ENCODE measurements at regions not wholly inside any gene's neighbourhood (a gene's known extent, or its start where the extent isn't known, plus 50 kb on each side); places are given as distances from the start of the nearest gene placed in this dataset.

DNA sequence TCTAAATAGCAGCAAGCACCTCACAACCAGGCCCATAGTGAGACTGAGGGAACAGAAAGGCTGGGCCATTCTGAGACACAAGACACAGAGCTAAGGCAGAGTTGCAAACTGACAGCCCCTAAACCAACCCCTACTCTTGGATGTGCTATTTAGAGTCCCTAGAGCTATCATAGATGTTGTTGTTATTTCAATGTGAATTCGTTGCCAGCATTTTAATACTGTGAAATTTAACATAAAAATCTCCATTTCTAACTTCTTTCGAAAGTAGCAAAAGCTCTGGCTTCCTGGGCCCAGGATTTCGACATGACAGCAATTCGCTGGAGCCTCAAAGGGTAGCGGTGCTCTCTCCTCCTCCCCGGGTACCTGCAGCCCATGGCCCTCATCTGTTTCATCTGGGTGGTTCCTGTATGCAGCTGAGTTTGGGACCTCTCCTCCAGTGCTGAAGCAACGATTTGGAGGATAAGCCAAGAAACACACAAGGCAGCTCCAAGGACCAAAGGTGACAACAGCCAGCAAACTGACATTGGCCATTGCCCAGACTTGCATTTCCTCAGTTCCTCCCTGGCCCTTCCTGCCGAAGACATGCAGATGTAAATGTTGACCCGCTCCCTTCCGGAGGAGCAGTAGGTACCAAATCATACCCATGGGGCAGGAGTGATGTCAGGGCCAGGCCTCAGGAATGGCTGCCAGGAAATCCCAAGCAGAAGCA, 254.4 kb upstream of the NCKAP5 start:
- POLR2A ChIA-PET: no interaction called here
- DNase-seq (ENCODE audit: low read depth, low spot score): no peak
- peaks cover 10 to 18% of the 10 kb centered on the region in 2 experiments; a peak in 3 of 4 replicates for H3K4me1 ChIP-seq (ENCODE audit: control insufficient read depth in 1 of 2, insufficient read depth in 2 of 2, low read length in 2 of 2)
- intact Hi-C loops (cut with micrococcal nuclease): no loop called here
- no TSS peak for BruUV-seq (replicated peaks)
- no peaks in the 10 kb centered on the region for H3K36me3 ChIP-seq (ENCODE audit: control insufficient read depth in 1 of 2, insufficient read depth in 2 of 2, low read length in 2 of 2)
- H2AFZ ChIP-seq (ENCODE audit: low read depth, low read length, poor library complexity, severe bottlenecking): no peak overlapping the region
- H3K79me2 ChIP-seq (ENCODE audit: insufficient read depth, low read length): no peaks in the 10 kb centered on the region
- H3K27ac ChIP-seq (ENCODE audit: low read depth, low read length): no peak overlapping the region
- no peak overlapping the region for H3K4me2 ChIP-seq (ENCODE audit: low read length)
- CTCF ChIA-PET: interaction anchor here (1.0 kb wide), 1 partner anchor 21 kb away, joined by 3 read pairs; no protein-coding TSS in a partner anchor
- no peaks in the 10 kb centered on the region for H3K9me3 ChIP-seq (ENCODE audit: control insufficient read depth in 1 of 2, insufficient read depth in 1 of 2, low read depth in 1 of 2, low read length in 2 of 2)
- TF ChIP-seq SP1 (IDR thresholded peaks at IDR 0.05; ENCODE audit: low read depth) (no peak), ELF1 (IDR thresholded peaks at IDR 0.05; ENCODE audit: borderline replicate concordance, low read depth) (no peak), POLR2A (IDR thresholded peaks at IDR 0.05; ENCODE audit: borderline replicate concordance, extremely low read depth, insufficient read depth, insufficient read length) (no peak), EGR1 (IDR thresholded peaks at IDR 0.05; ENCODE audit: low read depth) (no peak), EZH2phosphoT487 (IDR thresholded peaks at IDR 0.05; ENCODE audit: borderline replicate concordance) (no peak), FOSL1 (IDR thresholded peaks at IDR 0.05; ENCODE audit: low read depth) (no peak), TCF7L2 (IDR thresholded peaks at IDR 0.05; ENCODE audit: borderline replicate concordance, extremely low read depth, insufficient read depth, insufficient read length) (no peak), ZNF274 (IDR thresholded peaks at IDR 0.05; ENCODE audit: low read depth, low read length) (no peak), SRF (IDR thresholded peaks at IDR 0.05; ENCODE audit: low read depth) (no peak), JUND (IDR thresholded peaks at IDR 0.05) (no peak), SIN3A (IDR thresholded peaks at IDR 0.05; ENCODE audit: low read depth) (no peak), ZFX (IDR thresholded peaks at IDR 0.05) (no peak)
- TF ChIP-seq, protein P1, sequence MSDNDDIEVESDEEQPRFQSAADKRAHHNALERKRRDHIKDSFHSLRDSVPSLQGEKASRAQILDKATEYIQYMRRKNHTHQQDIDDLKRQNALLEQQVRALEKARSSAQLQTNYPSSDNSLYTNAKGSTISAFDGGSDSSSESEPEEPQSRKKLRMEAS (IDR thresholded peaks at IDR 0.05): no peak
- TF ChIP-seq, protein P2, sequence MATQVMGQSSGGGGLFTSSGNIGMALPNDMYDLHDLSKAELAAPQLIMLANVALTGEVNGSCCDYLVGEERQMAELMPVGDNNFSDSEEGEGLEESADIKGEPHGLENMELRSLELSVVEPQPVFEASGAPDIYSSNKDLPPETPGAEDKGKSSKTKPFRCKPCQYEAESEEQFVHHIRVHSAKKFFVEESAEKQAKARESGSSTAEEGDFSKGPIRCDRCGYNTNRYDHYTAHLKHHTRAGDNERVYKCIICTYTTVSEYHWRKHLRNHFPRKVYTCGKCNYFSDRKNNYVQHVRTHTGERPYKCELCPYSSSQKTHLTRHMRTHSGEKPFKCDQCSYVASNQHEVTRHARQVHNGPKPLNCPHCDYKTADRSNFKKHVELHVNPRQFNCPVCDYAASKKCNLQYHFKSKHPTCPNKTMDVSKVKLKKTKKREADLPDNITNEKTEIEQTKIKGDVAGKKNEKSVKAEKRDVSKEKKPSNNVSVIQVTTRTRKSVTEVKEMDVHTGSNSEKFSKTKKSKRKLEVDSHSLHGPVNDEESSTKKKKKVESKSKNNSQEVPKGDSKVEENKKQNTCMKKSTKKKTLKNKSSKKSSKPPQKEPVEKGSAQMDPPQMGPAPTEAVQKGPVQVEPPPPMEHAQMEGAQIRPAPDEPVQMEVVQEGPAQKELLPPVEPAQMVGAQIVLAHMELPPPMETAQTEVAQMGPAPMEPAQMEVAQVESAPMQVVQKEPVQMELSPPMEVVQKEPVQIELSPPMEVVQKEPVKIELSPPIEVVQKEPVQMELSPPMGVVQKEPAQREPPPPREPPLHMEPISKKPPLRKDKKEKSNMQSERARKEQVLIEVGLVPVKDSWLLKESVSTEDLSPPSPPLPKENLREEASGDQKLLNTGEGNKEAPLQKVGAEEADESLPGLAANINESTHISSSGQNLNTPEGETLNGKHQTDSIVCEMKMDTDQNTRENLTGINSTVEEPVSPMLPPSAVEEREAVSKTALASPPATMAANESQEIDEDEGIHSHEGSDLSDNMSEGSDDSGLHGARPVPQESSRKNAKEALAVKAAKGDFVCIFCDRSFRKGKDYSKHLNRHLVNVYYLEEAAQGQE (IDR thresholded peaks at IDR 0.05; ENCODE audit: low read depth): no peak
- H4K20me1 ChIP-seq (ENCODE audit: insufficient read depth): no peaks in the 10 kb centered on the region
- RAD21 ChIA-PET (ENCODE audit: low non-redundant PET in 1 of 2, low total read pairs in 2 of 2, uncharacterized antibody in 2 of 2, unreplicated experiment in 2 of 2): no interaction called here
- no peak overlapping the region for H3K9ac ChIP-seq (ENCODE audit: low read length)
- no peaks in the 10 kb centered on the region for H3K27me3 ChIP-seq (ENCODE audit: insufficient read depth, low read length)
- H3K9me2 ChIP-seq (ENCODE audit: insufficient read depth): no peaks in the 10 kb centered on the region
- no peak overlapping the region for H3K4me3 ChIP-seq (replicated peaks in 1 of 2; ENCODE audit: low read depth in 1 of 2, low read length in 2 of 2)
- no peak for ATAC-seq
